HepG2 (cell line): ENCODE measurements at regions not wholly inside any gene's neighbourhood (a gene's known extent, or its start where the extent isn't known, plus 50 kb on each side); places are given as distances from the start of the nearest gene placed in this dataset.

Experiments
- CBX2 ChIP-seq, 2 experiments: fragments of 200-600 bp in 1 of 2; sonication (generic); formaldehyde crosslinking in 1 of 2; IDR thresholded peaks; 2 replicates each; pipeline versions ENCODE4 v1.7.0 to v1.8.1; 2018 to 2022; ENCODE audit warnings: low read depth in 2 of 2, low read length in 1 of 2, mild to moderate bottlenecking in 1 of 2, missing genetic modification reagents in 1 of 2
- HMGA1 ChIP-seq: sonication (generic); formaldehyde crosslinking; conservative IDR thresholded peaks from 2 replicates; pipeline ENCODE4 v1.4.0; 2020; ENCODE audit warnings: missing genetic modification reagents
- HOXA7 ChIP-seq: sonication (generic); formaldehyde crosslinking; IDR thresholded peaks from 2 replicates; pipeline ENCODE4 v1.8.1; 2022; ENCODE audit warnings: mild to moderate bottlenecking, missing genetic modification reagents, moderate library complexity
- MAFF ChIP-seq: IDR thresholded peaks from 2 replicates; pipeline ENCODE4 v1.6.1; 2011; ENCODE audit warnings: low read depth, low read length, improper control_type of control experiment
- MNT ChIP-seq: fragments of 450-650 bp; IDR thresholded peaks from 2 replicates; pipeline ENCODE4 v1.6.1; 2016
- NR2F2 ChIP-seq: IDR thresholded peaks from 2 replicates; pipeline ENCODE4 v1.6.1; 2012; ENCODE audit warnings: low read depth, inconsistent platforms, borderline replicate concordance
- PATZ1 ChIP-seq: sonication (generic); formaldehyde crosslinking; IDR thresholded peaks from 2 replicates; pipeline ENCODE4 v1.4.0; 2020; ENCODE audit warnings: missing genetic modification reagents
- POLR2A ChIP-seq, 2 experiments: IDR thresholded peaks; 2 replicates each; pipeline ENCODE4 v1.6.1; 2011; ENCODE audit warnings: low read depth in 2 of 2, low read length in 2 of 2, mild to moderate bottlenecking in 1 of 2, moderate library complexity in 1 of 2; ENCODE audit not compliant: insufficient read depth in 1 of 2
- POLR2G ChIP-seq: fragments of 200-400 bp; formaldehyde crosslinking; IDR thresholded peaks from 2 replicates; pipeline ENCODE4 v1.6.1; 2018; ENCODE audit warnings: mild to moderate bottlenecking, low read depth, low read length, moderate library complexity
- RBAK ChIP-seq: sonication (generic); formaldehyde crosslinking; IDR thresholded peaks from 2 replicates; pipeline ENCODE4 v1.5.1; 2020; ENCODE audit warnings: mild to moderate bottlenecking, missing genetic modification reagents
- ZNF292 ChIP-seq: sonication (generic); formaldehyde crosslinking; IDR thresholded peaks from 2 replicates; pipeline ENCODE4 v1.8.1; 2022; ENCODE audit warnings: mild to moderate bottlenecking, low read depth, missing genetic modification reagents, borderline replicate concordance

- TF ChIP-seq MAFF (no peak), HMGA1 (CRISPR knock-in tag) (no peak), RBAK (CRISPR knock-in tag) (no peak), ZNF292 (peak; percentile 77; the same call in 1 of the 2 replicates), MNT (no peak), POLR2G (no peak), NR2F2 (no peak), CBX2 (IDR thresholded peaks at IDR 0.05; ENCODE audit: low read depth, low read length) (no peak), CBX2 (CRISPR knock-in tag; IDR thresholded peaks at IDR 0.05; ENCODE audit: low read depth) (no peak), PATZ1 (CRISPR knock-in tag) (no peak), POLR2A (IDR thresholded peaks at IDR 0.05; ENCODE audit: insufficient read depth in 1 of 2, low read depth in 2 of 2, low read length in 2 of 2) (no peak), HOXA7 (CRISPR knock-in tag) (no peak)
Observed at GRCh38 chr2:234795272-234795920, 156.4 kb upstream of the SH3BP4 start.
